ENCODE measurements at regions not wholly inside any gene's neighbourhood (a gene's known extent, or its start where the extent isn't known, plus 50 kb on each side); places are given as distances from the start of the nearest gene placed in this dataset.

DNA sequence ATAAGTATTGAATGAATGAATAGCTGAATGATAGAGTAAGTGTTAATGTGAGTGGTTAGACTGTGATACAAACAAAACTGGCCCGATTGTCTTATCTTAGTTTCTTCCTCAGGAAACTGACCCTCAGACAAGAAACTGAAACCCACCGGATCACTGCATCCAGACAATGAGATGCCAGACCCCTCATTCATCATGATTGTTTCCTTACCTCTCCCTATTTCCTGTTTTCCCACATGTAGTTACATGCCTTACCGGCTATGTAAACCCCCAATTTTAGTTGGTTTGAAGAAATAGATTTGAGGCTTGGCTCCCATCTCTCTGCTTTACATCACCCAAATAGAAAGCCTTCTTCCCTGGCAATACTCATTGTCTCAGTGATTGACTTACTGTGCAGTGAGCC is 218.9 kb upstream of the PPP1R2C start (continued):
- TF ChIP-seq, protein P1, sequence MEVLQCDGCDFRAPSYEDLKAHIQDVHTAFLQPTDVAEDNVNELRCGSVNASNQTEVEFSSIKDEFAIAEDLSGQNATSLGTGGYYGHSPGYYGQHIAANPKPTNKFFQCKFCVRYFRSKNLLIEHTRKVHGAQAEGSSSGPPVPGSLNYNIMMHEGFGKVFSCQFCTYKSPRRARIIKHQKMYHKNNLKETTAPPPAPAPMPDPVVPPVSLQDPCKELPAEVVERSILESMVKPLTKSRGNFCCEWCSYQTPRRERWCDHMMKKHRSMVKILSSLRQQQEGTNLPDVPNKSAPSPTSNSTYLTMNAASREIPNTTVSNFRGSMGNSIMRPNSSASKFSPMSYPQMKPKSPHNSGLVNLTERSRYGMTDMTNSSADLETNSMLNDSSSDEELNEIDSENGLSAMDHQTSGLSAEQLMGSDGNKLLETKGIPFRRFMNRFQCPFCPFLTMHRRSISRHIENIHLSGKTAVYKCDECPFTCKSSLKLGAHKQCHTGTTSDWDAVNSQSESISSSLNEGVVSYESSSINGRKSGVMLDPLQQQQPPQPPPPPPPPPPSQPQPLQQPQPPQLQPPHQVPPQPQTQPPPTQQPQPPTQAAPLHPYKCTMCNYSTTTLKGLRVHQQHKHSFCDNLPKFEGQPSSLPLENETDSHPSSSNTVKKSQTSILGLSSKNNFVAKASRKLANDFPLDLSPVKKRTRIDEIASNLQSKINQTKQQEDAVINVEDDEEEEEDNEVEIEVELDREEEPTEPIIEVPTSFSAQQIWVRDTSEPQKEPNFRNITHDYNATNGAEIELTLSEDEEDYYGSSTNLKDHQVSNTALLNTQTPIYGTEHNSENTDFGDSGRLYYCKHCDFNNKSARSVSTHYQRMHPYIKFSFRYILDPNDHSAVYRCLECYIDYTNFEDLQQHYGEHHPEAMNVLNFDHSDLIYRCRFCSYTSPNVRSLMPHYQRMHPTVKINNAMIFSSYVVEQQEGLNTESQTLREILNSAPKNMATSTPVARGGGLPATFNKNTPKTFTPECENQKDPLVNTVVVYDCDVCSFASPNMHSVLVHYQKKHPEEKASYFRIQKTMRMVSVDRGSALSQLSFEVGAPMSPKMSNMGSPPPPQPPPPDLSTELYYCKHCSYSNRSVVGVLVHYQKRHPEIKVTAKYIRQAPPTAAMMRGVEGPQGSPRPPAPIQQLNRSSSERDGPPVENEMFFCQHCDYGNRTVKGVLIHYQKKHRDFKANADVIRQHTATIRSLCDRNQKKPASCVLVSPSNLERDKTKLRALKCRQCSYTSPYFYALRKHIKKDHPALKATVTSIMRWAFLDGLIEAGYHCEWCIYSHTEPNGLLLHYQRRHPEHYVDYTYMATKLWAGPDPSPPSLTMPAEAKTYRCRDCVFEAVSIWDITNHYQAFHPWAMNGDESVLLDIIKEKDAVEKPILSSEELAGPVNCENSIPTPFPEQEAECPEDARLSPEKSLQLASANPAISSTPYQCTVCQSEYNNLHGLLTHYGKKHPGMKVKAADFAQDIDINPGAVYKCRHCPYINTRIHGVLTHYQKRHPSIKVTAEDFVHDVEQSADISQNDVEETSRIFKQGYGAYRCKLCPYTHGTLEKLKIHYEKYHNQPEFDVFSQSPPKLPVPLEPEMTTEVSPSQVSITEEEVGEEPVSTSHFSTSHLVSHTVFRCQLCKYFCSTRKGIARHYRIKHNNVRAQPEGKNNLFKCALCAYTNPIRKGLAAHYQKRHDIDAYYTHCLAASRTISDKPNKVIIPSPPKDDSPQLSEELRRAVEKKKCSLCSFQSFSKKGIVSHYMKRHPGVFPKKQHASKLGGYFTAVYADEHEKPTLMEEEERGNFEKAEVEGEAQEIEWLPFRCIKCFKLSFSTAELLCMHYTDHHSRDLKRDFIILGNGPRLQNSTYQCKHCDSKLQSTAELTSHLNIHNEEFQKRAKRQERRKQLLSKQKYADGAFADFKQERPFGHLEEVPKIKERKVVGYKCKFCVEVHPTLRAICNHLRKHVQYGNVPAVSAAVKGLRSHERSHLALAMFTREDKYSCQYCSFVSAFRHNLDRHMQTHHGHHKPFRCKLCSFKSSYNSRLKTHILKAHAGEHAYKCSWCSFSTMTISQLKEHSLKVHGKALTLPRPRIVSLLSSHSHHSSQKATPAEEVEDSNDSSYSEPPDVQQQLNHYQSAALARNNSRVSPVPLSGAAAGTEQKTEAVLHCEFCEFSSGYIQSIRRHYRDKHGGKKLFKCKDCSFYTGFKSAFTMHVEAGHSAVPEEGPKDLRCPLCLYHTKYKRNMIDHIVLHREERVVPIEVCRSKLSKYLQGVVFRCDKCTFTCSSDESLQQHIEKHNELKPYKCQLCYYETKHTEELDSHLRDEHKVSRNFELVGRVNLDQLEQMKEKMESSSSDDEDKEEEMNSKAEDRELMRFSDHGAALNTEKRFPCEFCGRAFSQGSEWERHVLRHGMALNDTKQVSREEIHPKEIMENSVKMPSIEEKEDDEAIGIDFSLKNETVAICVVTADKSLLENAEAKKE (CRISPR knock-in tag; IDR thresholded peaks at IDR 0.05), result no peak
- TF ChIP-seq ZNF114 (CRISPR knock-in tag; IDR thresholded peaks at IDR 0.05), result no peak
- TF ChIP-seq, protein P2, sequence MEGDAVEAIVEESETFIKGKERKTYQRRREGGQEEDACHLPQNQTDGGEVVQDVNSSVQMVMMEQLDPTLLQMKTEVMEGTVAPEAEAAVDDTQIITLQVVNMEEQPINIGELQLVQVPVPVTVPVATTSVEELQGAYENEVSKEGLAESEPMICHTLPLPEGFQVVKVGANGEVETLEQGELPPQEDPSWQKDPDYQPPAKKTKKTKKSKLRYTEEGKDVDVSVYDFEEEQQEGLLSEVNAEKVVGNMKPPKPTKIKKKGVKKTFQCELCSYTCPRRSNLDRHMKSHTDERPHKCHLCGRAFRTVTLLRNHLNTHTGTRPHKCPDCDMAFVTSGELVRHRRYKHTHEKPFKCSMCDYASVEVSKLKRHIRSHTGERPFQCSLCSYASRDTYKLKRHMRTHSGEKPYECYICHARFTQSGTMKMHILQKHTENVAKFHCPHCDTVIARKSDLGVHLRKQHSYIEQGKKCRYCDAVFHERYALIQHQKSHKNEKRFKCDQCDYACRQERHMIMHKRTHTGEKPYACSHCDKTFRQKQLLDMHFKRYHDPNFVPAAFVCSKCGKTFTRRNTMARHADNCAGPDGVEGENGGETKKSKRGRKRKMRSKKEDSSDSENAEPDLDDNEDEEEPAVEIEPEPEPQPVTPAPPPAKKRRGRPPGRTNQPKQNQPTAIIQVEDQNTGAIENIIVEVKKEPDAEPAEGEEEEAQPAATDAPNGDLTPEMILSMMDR (conservative IDR thresholded peaks at IDR 0.05; ENCODE audit: low read depth in 2 of 2), result no peak
- TF ChIP-seq CREB1 (CRISPR knock-in tag; IDR thresholded peaks at IDR 0.05; ENCODE audit: low read depth), result no peak
- no peak for TF ChIP-seq POLR2AphosphoS5 (IDR thresholded peaks at IDR 0.05; ENCODE audit: low read depth)
- TF ChIP-seq STAT1 (IDR thresholded peaks at IDR 0.05; ENCODE audit: unreplicated experiment), result no peak
- TF ChIP-seq ZNF331 (CRISPR knock-in tag; IDR thresholded peaks at IDR 0.05; ENCODE audit: low read depth), result no peak
- no peak for TF ChIP-seq EZH2 (IDR thresholded peaks at IDR 0.05; ENCODE audit: low read depth, unreplicated experiment)
- no peak for TF ChIP-seq NANOG (IDR thresholded peaks at IDR 0.05; ENCODE audit: borderline replicate concordance)
- TF ChIP-seq EZH2phosphoT487 (IDR thresholded peaks at IDR 0.05; ENCODE audit: unreplicated experiment), result no peak

All from GM23338 (cell line).